Mesothelial cell of epicardium (in vitro differentiated cells): ENCODE measurements at regions not wholly inside any gene's neighbourhood (a gene's known extent, or its start where the extent isn't known, plus 50 kb on each side); places are given as distances from the start of the nearest gene placed in this dataset.

Experiments
- DNase-seq, 2 experiments: peaks; one replicate each; pipeline ENCODE4 v3.0.0; 2021; ENCODE audit warnings: low spot score in 2 of 2; ENCODE audit not compliant: unreplicated experiment in 2 of 2
- H3K27ac Mint-ChIP-seq: 2 replicates; pipeline ENCODE4 v1.8.0; 2021; ENCODE audit warnings: mixed read lengths
- H3K27me3 Mint-ChIP-seq: 2 replicates; pipeline ENCODE4 v1.8.0; 2021; ENCODE audit warnings: low read depth, mixed read lengths
- H3K36me3 Mint-ChIP-seq: 2 replicates; pipeline ENCODE4 v1.8.0; 2021; ENCODE audit warnings: mixed read lengths
- H3K4me1 Mint-ChIP-seq: 2 replicates; pipeline ENCODE4 v1.8.0; 2021; ENCODE audit warnings: mixed read lengths
- H3K4me3 Mint-ChIP-seq: 2 replicates; pipeline ENCODE4 v1.8.0; 2021; ENCODE audit warnings: mild to moderate bottlenecking, moderate library complexity, mixed read lengths
- H3K9me3 Mint-ChIP-seq: 2 replicates; pipeline ENCODE4 v1.8.0; 2021; ENCODE audit warnings: mixed read lengths
- CTCF ChIP-seq: fragments of 200-600 bp; sonication (generic); IDR thresholded peaks from one replicate; pipeline ENCODE4 v1.5.0; 2021; ENCODE audit warnings: antibody characterized with exemption; ENCODE audit not compliant: unreplicated experiment

- no peak for DNase-seq
- H3K27ac Mint-ChIP-seq: no peak overlapping the region
- H3K27me3 Mint-ChIP-seq: no peaks in the 10 kb centered on the region
- H3K4me3 Mint-ChIP-seq: no peak overlapping the region
- no peak for TF ChIP-seq CTCF
- H3K36me3 Mint-ChIP-seq: no peaks in the 10 kb centered on the region
- H3K9me3 Mint-ChIP-seq: no peaks in the 10 kb centered on the region
- no peaks in the 10 kb centered on the region for H3K4me1 Mint-ChIP-seq
Observed at GRCh38 chr22:46087336-46087690, 63.0 kb upstream of the PPARA start.

GRCh38 chr22:46087816-46088277 is 62.5 kb upstream of the PPARA start:
- TF ChIP-seq CTCF: no peak
- no peak for DNase-seq
- H3K4me3 Mint-ChIP-seq: no peak overlapping the region
- no peaks in the 10 kb centered on the region for H3K27me3 Mint-ChIP-seq
- H3K9me3 Mint-ChIP-seq: no peaks in the 10 kb centered on the region
- no peaks in the 10 kb centered on the region for H3K4me1 Mint-ChIP-seq
- H3K36me3 Mint-ChIP-seq: no peaks in the 10 kb centered on the region
- H3K27ac Mint-ChIP-seq: no peak overlapping the region

- no peaks in the 10 kb centered on the region for H3K27me3 Mint-ChIP-seq
- H3K9me3 Mint-ChIP-seq: no peaks in the 10 kb centered on the region
- no peak for TF ChIP-seq CTCF
- DNase-seq: no peak
- no peaks in the 10 kb centered on the region for H3K4me1 Mint-ChIP-seq
- no peak overlapping the region for H3K27ac Mint-ChIP-seq
- H3K36me3 Mint-ChIP-seq: no peaks in the 10 kb centered on the region
- no peak overlapping the region for H3K4me3 Mint-ChIP-seq
Observed at GRCh38 chr22:46088541-46089311, 61.6 kb upstream of the PPARA start.

- no peak overlapping the region for H3K4me3 Mint-ChIP-seq
- no peaks in the 10 kb centered on the region for H3K36me3 Mint-ChIP-seq
- no peaks in the 10 kb centered on the region for H3K4me1 Mint-ChIP-seq
- no peaks in the 10 kb centered on the region for H3K9me3 Mint-ChIP-seq
- no peak for TF ChIP-seq CTCF
- no peak for DNase-seq
- H3K27ac Mint-ChIP-seq: no peak overlapping the region
- H3K27me3 Mint-ChIP-seq: no peaks in the 10 kb centered on the region
Observed at GRCh38 chr22:46089426-46090035, 60.8 kb upstream of the PPARA start.

GRCh38 chr22:46090036-46090591 is 60.2 kb upstream of the PPARA start:
- Mint-ChIP-seq H3K4me3 (no peak overlapping the region), H3K27ac (no peak overlapping the region), H3K36me3 (no peaks in the 10 kb centered on the region), H3K27me3 (no peaks in the 10 kb centered on the region), H3K4me1 (no peaks in the 10 kb centered on the region), H3K9me3 (no peaks in the 10 kb centered on the region)
- DNase-seq: no peak
- TF ChIP-seq CTCF: no peak
